H9 (cell line): ENCODE measurements at regions not wholly inside any gene's neighbourhood (a gene's known extent, or its start where the extent isn't known, plus 50 kb on each side); places are given as distances from the start of the nearest gene placed in this dataset.

Experiments
- DNase-seq: peaks from one replicate; pipeline ENCODE4 v3.0.0-alpha.2; 2017
- H2AFZ ChIP-seq: one replicate; pipeline ENCODE4 v1.6.1; 2013; ENCODE audit warnings: mild to moderate bottlenecking, low read length, control low read depth, moderate library complexity
- H2AK5ac ChIP-seq: 2 replicates; pipeline ENCODE4 v1.6.1; 2013; ENCODE audit warnings: low read length, control low read depth, mixed read lengths; ENCODE audit not compliant: insufficient read length
- H2BK120ac ChIP-seq: one replicate; pipeline ENCODE4 v1.6.1; 2013; ENCODE audit warnings: low read depth, mild to moderate bottlenecking, low read length, control low read depth, inconsistent platforms; ENCODE audit not compliant: poor library complexity, severe bottlenecking
- H2BK12ac ChIP-seq: 2 replicates; pipeline ENCODE4 v1.6.1; 2013; ENCODE audit warnings: low read length, control low read depth, mixed read lengths, low read depth; ENCODE audit not compliant: insufficient read length
- H2BK15ac ChIP-seq: 2 replicates; pipeline ENCODE4 v1.6.1; 2013; ENCODE audit warnings: low read depth, low read length, control low read depth
- H2BK20ac ChIP-seq: one replicate; pipeline ENCODE4 v1.6.1; 2013; ENCODE audit warnings: low read depth, mild to moderate bottlenecking, low read length, control low read depth, inconsistent platforms; ENCODE audit not compliant: poor library complexity, severe bottlenecking
- H2BK5ac ChIP-seq: 2 replicates; pipeline ENCODE4 v1.6.1; 2013; ENCODE audit warnings: low read length, control low read depth, mixed read lengths; ENCODE audit not compliant: insufficient read length
- H3K14ac ChIP-seq: 2 replicates; pipeline ENCODE4 v1.6.1; 2013; ENCODE audit warnings: low read length, control low read depth; ENCODE audit not compliant: insufficient read depth
- H3K18ac ChIP-seq: 2 replicates; pipeline ENCODE4 v1.6.1; 2013; ENCODE audit warnings: low read depth, mild to moderate bottlenecking, mixed read lengths, low read length, control low read depth; ENCODE audit not compliant: insufficient read length
- H3K23ac ChIP-seq: 2 replicates; pipeline ENCODE4 v1.6.1; 2013; ENCODE audit warnings: low read length, control low read depth, mixed read lengths, low read depth; ENCODE audit not compliant: insufficient read length
- H3K23me2 ChIP-seq: 2 replicates; pipeline ENCODE4 v1.6.1; 2013; ENCODE audit warnings: low read depth, mild to moderate bottlenecking, mixed read lengths, low read length, control low read depth; ENCODE audit not compliant: insufficient read length, poor library complexity, severe bottlenecking
- H3K27ac ChIP-seq: 2 replicates; pipeline ENCODE4 v1.5.1; 2013; ENCODE audit warnings: low read length, control low read depth, mixed read lengths, low read depth; ENCODE audit not compliant: insufficient read length
- H3K27me3 ChIP-seq: 2 replicates; pipeline ENCODE4 v1.6.1; 2013; ENCODE audit warnings: low read length, control low read depth, inconsistent platforms; ENCODE audit not compliant: insufficient read depth
- H3K4ac ChIP-seq: 2 replicates; pipeline ENCODE4 v1.6.1; 2013; ENCODE audit warnings: low read depth, mild to moderate bottlenecking, control low read depth, inconsistent platforms, low read length, moderate library complexity
- H3K4me1 ChIP-seq: 2 replicates; pipeline ENCODE4 v1.6.1; 2013; ENCODE audit warnings: low read length, control low read depth, inconsistent platforms; ENCODE audit not compliant: insufficient read depth
- H3K4me2 ChIP-seq: 2 replicates; pipeline ENCODE4 v1.6.1; 2013; ENCODE audit warnings: low read length, control low read depth, mixed read lengths; ENCODE audit not compliant: insufficient read length, insufficient read depth
- H3K56ac ChIP-seq: 2 replicates; pipeline ENCODE4 v1.6.1; 2013; ENCODE audit warnings: low read depth, mild to moderate bottlenecking, mixed read lengths, low read length, control low read depth; ENCODE audit not compliant: insufficient read length
- H3K79me1 ChIP-seq: 2 replicates; pipeline ENCODE4 v1.6.1; 2013; ENCODE audit warnings: low read depth, mild to moderate bottlenecking, moderate library complexity, low read length, control low read depth, inconsistent platforms; ENCODE audit not compliant: insufficient read depth, poor library complexity, severe bottlenecking
- H3K79me2 ChIP-seq: 2 replicates; pipeline ENCODE4 v1.6.1; 2013; ENCODE audit warnings: low read length, control low read depth, inconsistent platforms; ENCODE audit not compliant: insufficient read depth
- H3K9ac ChIP-seq: 2 replicates; pipeline ENCODE4 v1.6.1; 2013; ENCODE audit warnings: low read length, control low read depth, mixed read lengths; ENCODE audit not compliant: insufficient read length; ENCODE audit errors: extremely low read depth
- H3K9me3 ChIP-seq: one replicate; pipeline ENCODE4 v1.6.1; 2013; ENCODE audit warnings: low read depth, low read length, inconsistent platforms; ENCODE audit not compliant: control insufficient read depth
- H3T11ph ChIP-seq: one replicate; pipeline ENCODE4 v1.6.1; 2013; ENCODE audit warnings: mild to moderate bottlenecking, low read length, control low read depth, inconsistent platforms
- H4K20me1 ChIP-seq: one replicate; pipeline ENCODE4 v1.6.1; 2013; ENCODE audit not compliant: control insufficient read depth, insufficient read length, insufficient read depth
- H4K5ac ChIP-seq: 2 replicates; pipeline ENCODE4 v1.6.1; 2013; ENCODE audit warnings: low read depth, mild to moderate bottlenecking, mixed read lengths, low read length, control low read depth; ENCODE audit not compliant: insufficient read length
- H4K8ac ChIP-seq: replicated peaks from 2 replicates; pipeline ENCODE4 v1.6.1; 2013; ENCODE audit warnings: low read length, control low read depth, mixed read lengths, low read depth; ENCODE audit not compliant: insufficient read length
- H4K91ac ChIP-seq: 2 replicates; pipeline ENCODE4 v1.6.1; 2013; ENCODE audit warnings: low read depth, mild to moderate bottlenecking, moderate library complexity, mixed read lengths, low read length, control low read depth; ENCODE audit not compliant: insufficient read length
- H3K27ac Mint-ChIP-seq, 3 experiments: 2 replicates in 2 of 3; 3 replicates in 1 of 3; pipeline ENCODE4 v1.8.0; 2020 to 2021; ENCODE audit warnings: mixed read lengths in 3 of 3, mild to moderate bottlenecking in 1 of 3, moderate library complexity in 1 of 3
- H3K27me3 Mint-ChIP-seq: 2 replicates; pipeline ENCODE4 v1.8.0; 2021; ENCODE audit warnings: low read depth, mild to moderate bottlenecking, moderate library complexity, mixed read lengths
- H3K36me3 Mint-ChIP-seq, 3 experiments: 2 replicates in 2 of 3; 3 replicates in 1 of 3; pipeline ENCODE4 v1.8.0; 2020 to 2021; ENCODE audit warnings: low read depth in 3 of 3, mixed read lengths in 3 of 3; ENCODE audit not compliant: insufficient read depth in 1 of 3
- H3K4me1 Mint-ChIP-seq, 2 experiments: 2 replicates each; pipeline ENCODE4 v1.8.0; 2020; ENCODE audit warnings: mixed read lengths in 2 of 2
- H3K4me3 Mint-ChIP-seq, 2 experiments: 2 replicates in 1 of 2; 3 replicates in 1 of 2; pipeline ENCODE4 v1.8.0; 2020 to 2021; ENCODE audit warnings: mild to moderate bottlenecking in 2 of 2, mixed read lengths in 2 of 2, moderate library complexity in 1 of 2
- H3K9me3 Mint-ChIP-seq, 2 experiments: 2 replicates in 1 of 2; 3 replicates in 1 of 2; pipeline ENCODE4 v1.8.0; 2020; ENCODE audit warnings: mild to moderate bottlenecking in 2 of 2, mixed read lengths in 2 of 2, moderate library complexity in 1 of 2
- CTCF ChIP-seq: fragments of 200-600 bp; sonication (generic); conservative IDR thresholded peaks from 3 replicates; pipeline ENCODE4 v1.8.0; 2021; ENCODE audit warnings: antibody characterized with exemption, mild to moderate bottlenecking

- Histone ChIP-seq H3K9me3 (no peaks in the 10 kb centered on the region), H3K23ac (no peak overlapping the region), H2AK5ac (no peak overlapping the region), H2BK120ac (no peak overlapping the region), H4K8ac (no peak overlapping the region), H3K27me3 (no peaks in the 10 kb centered on the region), H4K5ac (no peak overlapping the region), H3K79me1 (no peaks in the 10 kb centered on the region), H2AFZ (no peak overlapping the region), H3K4me1 (no peaks in the 10 kb centered on the region), H3K18ac (no peak overlapping the region), H3K23me2 (no peaks in the 10 kb centered on the region), H4K91ac (no peak overlapping the region), H2BK12ac (no peak overlapping the region), H3K79me2 (no peaks in the 10 kb centered on the region), H3K14ac (no peak overlapping the region), H3K4me2 (no peak overlapping the region), H3K27ac (no peak overlapping the region), H2BK5ac (no peak overlapping the region), H3K4ac (no peak overlapping the region), H2BK20ac (no peak overlapping the region), H2BK15ac (no peak overlapping the region), H3T11ph (no peak overlapping the region), H3K56ac (no peak overlapping the region), H4K20me1 (no peaks in the 10 kb centered on the region), H3K9ac (no peak overlapping the region)
- Mint-ChIP-seq H3K9me3 (no peaks in the 10 kb centered on the region), H3K36me3 (no peaks in the 10 kb centered on the region), H3K27me3 (no peaks in the 10 kb centered on the region), H3K4me3 (no peak overlapping the region), H3K4me1 (peaks cover 8 to 15% of the 10 kb centered on the region in 2 experiments), H3K27ac (no peak overlapping the region)
- no peak for DNase-seq
- TF ChIP-seq CTCF, result no peak
Measured at GRCh38 chr1:101167891-101168290, 68.9 kb upstream of the S1PR1 start.
